B cell (primary cell): ENCODE measurements at regions not wholly inside any gene's neighbourhood (a gene's known extent, or its start where the extent isn't known, plus 50 kb on each side); places are given as distances from the start of the nearest gene placed in this dataset.

ENCODE experiments used
- CTCF ChIP-seq: fragments of 200-600 bp; IDR thresholded peaks from one replicate; pipeline ENCODE4 v1.8.0; 2022; ENCODE audit warnings: antibody characterized with exemption, mild to moderate bottlenecking
- EZH2 ChIP-seq: IDR thresholded peaks from 2 replicates; pipeline ENCODE4 v1.6.1; 2012; ENCODE audit warnings: borderline replicate concordance, low read depth, mild to moderate bottlenecking, moderate library complexity, low read length; ENCODE audit not compliant: insufficient read depth, poor library complexity, severe bottlenecking

GRCh38 chr14:57009585-57010515, 199.6 kb upstream of the OTX2 start:
- TF ChIP-seq EZH2: no peak
- TF ChIP-seq CTCF: no peak
